Activated CD8-positive, alpha-beta T cell treated with anti-CD3 and anti-CD28 coated beads for 36 hours (primary cell): ENCODE measurements at regions not wholly inside any gene's neighbourhood (a gene's known extent, or its start where the extent isn't known, plus 50 kb on each side); places are given as distances from the start of the nearest gene placed in this dataset.

Experiments
- ATAC-seq: fragments of 200-7000 bp; cut with Tn5 transposase; one replicate; pipeline ENCODE4 v1.10.0; 2021; ENCODE audit warnings: mild to moderate bottlenecking, moderate library complexity
- CTCF ChIA-PET: fragments of 350-600 bp; sonication (Branson Sonifier 250); formaldehyde crosslinking; loops from one replicate; lab custom pipeline; 2021; ENCODE audit warnings: antibody characterized with exemption; lab: Charles Lee
- POLR2A ChIA-PET: fragments of 350-600 bp; sonication (Branson Sonifier 250); formaldehyde crosslinking; loops from one replicate; lab custom pipeline; 2021; ENCODE audit warnings: antibody characterized with exemption; lab: Charles Lee
- DNase-seq: peaks from one replicate; pipeline ENCODE4 v3.0.0-alpha.2; 2020
- H3K27ac Mint-ChIP-seq: one replicate; pipeline ENCODE4 v1.8.0; 2021; ENCODE audit warnings: mild to moderate bottlenecking, mixed read lengths
- H3K27me3 Mint-ChIP-seq: one replicate; pipeline ENCODE4 v1.8.0; 2021; ENCODE audit warnings: mixed read lengths
- H3K36me3 Mint-ChIP-seq: one replicate; pipeline ENCODE4 v1.8.0; 2021; ENCODE audit warnings: low read depth, mixed read lengths
- H3K4me1 Mint-ChIP-seq: one replicate; pipeline ENCODE4 v1.8.0; 2021; ENCODE audit warnings: low read depth, mixed read lengths
- H3K4me3 Mint-ChIP-seq: one replicate; pipeline ENCODE4 v1.8.0; 2021; ENCODE audit warnings: mild to moderate bottlenecking, moderate library complexity, mixed read lengths
- H3K9me3 Mint-ChIP-seq: one replicate; pipeline ENCODE4 v1.8.0; 2021; ENCODE audit warnings: mixed read lengths
- CTCF ChIP-seq: fragments of 200-600 bp; IDR thresholded peaks from one replicate; pipeline ENCODE4 v1.8.0; 2022; ENCODE audit warnings: antibody characterized with exemption, mild to moderate bottlenecking
- intact Hi-C: fragments of 100-400 bp; cut with micrococcal nuclease; formaldehyde crosslinking; loops from one replicate; pipeline ENCODE4 v1.10.0; 2022

GRCh38 chr14:85334316-85334715, 195.6 kb upstream of the FLRT2 start:
- ATAC-seq (no peak), DNase-seq (no peak)
- Mint-ChIP-seq H3K27ac (no peak overlapping the region), H3K27me3 (no peaks in the 10 kb centered on the region), H3K36me3 (no peaks in the 10 kb centered on the region), H3K4me3 (no peak overlapping the region), H3K9me3 (peaks cover 2% of the 10 kb centered on the region), H3K4me1 (no peaks in the 10 kb centered on the region)
- no peak for TF ChIP-seq CTCF
- ChIA-PET CTCF (no interaction called here), POLR2A (no interaction called here)
- intact Hi-C loops = no loop called here

- DNase-seq = no peak
- Mint-ChIP-seq H3K27ac (no peak overlapping the region), H3K9me3 (peaks cover 2% of the 10 kb centered on the region), H3K4me1 (no peaks in the 10 kb centered on the region), H3K4me3 (no peak overlapping the region), H3K36me3 (no peaks in the 10 kb centered on the region), H3K27me3 (no peaks in the 10 kb centered on the region)
- ATAC-seq = no peak
- ChIA-PET CTCF (no interaction called here), POLR2A (no interaction called here)
- intact Hi-C loops = no loop called here
- TF ChIP-seq CTCF = no peak
Observed at GRCh38 chr14:85336257-85336656, 193.7 kb upstream of the FLRT2 start.

GRCh38 chr14:85336817-85337216, 193.1 kb upstream of the FLRT2 start:
- TF ChIP-seq CTCF = no peak
- H3K36me3 Mint-ChIP-seq = no peaks in the 10 kb centered on the region
- no peak overlapping the region for H3K4me3 Mint-ChIP-seq
- peaks cover 2% of the 10 kb centered on the region for H3K9me3 Mint-ChIP-seq
- intact Hi-C loops = no loop called here
- H3K4me1 Mint-ChIP-seq = no peaks in the 10 kb centered on the region
- ChIA-PET CTCF (no interaction called here), POLR2A (no interaction called here)
- no peaks in the 10 kb centered on the region for H3K27me3 Mint-ChIP-seq
- no peak overlapping the region for H3K27ac Mint-ChIP-seq
- DNase-seq (no peak), ATAC-seq (no peak)

GRCh38 chr14:85338895-85339294, 191.0 kb upstream of the FLRT2 start:
- ChIA-PET CTCF (no interaction called here), POLR2A (no interaction called here)
- Mint-ChIP-seq H3K4me3 (no peak overlapping the region), H3K27ac (no peak overlapping the region), H3K4me1 (no peaks in the 10 kb centered on the region), H3K9me3 (no peaks in the 10 kb centered on the region), H3K27me3 (no peaks in the 10 kb centered on the region), H3K36me3 (no peaks in the 10 kb centered on the region)
- intact Hi-C loops = no loop called here
- no peak for TF ChIP-seq CTCF
- no peak for DNase-seq
- ATAC-seq = no peak

GRCh38 chr14:85342858-85343607, 186.9 kb upstream of the FLRT2 start:
- no peaks in the 10 kb centered on the region for H3K27me3 Mint-ChIP-seq
- ChIA-PET CTCF (interaction anchor here (1.0 kb wide), 1 partner anchor 13 kb away, joined by 3 read pairs; no protein-coding TSS in a partner anchor), POLR2A (no interaction called here)
- no peak overlapping the region for H3K4me3 Mint-ChIP-seq
- no peak for DNase-seq
- no peaks in the 10 kb centered on the region for H3K36me3 Mint-ChIP-seq
- H3K4me1 Mint-ChIP-seq = no peaks in the 10 kb centered on the region
- H3K27ac Mint-ChIP-seq = no peak overlapping the region
- intact Hi-C loops = no loop called here
- no peak for TF ChIP-seq CTCF
- no peak for ATAC-seq
- peaks cover 3% of the 10 kb centered on the region for H3K9me3 Mint-ChIP-seq
